ENCODE measurements at regions not wholly inside any gene's neighbourhood (a gene's known extent, or its start where the extent isn't known, plus 50 kb on each side); places are given as distances from the start of the nearest gene placed in this dataset.
"Not testable (repeated sequence)": the region's sequence is repeated elsewhere in the genome, so short reads cannot be mapped to it uniquely, and the experiment has no call there.

DNA sequence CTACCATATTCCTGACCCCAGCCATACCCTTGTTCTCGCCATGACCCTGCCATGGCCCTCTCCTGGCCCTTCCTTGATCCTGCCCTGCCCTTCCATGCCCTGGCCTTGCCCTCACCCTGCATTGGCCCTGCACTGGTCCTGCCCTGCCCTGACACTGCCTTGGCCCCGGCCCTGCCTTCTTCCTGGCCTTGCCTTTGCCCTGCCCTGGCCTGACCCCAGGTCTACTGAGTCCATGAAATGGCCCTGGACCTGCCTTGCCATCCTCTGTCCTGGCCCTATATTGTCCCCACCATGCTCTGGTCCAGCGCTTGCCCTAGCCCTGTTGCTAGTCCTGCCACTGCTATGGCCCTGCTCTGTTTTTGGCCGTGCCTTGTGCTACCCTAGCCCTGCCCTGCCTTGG is 536.1 kb downstream of the FOXD4L6 start:
- ATAC-seq; H3K27ac Mint-ChIP-seq; H3K27me3 Mint-ChIP-seq (ENCODE audit: low read depth); H3K4me3 Mint-ChIP-seq; POLR2A ChIA-PET; H3K9me3 Mint-ChIP-seq (ENCODE audit: insufficient read depth); DNase-seq; CTCF ChIA-PET; H3K36me3 Mint-ChIP-seq (ENCODE audit: low read depth); H3K4me1 Mint-ChIP-seq (ENCODE audit: low read depth): not testable (repeated sequence)

GRCh38 chr9:40591915-40592314 is 536.6 kb downstream of the FOXD4L6 start:
- POLR2A ChIA-PET; H3K9me3 Mint-ChIP-seq (ENCODE audit: insufficient read depth); H3K4me1 Mint-ChIP-seq (ENCODE audit: low read depth); ATAC-seq; DNase-seq; H3K4me3 Mint-ChIP-seq; H3K27ac Mint-ChIP-seq; H3K36me3 Mint-ChIP-seq (ENCODE audit: low read depth); CTCF ChIA-PET; H3K27me3 Mint-ChIP-seq (ENCODE audit: low read depth): not testable (repeated sequence)

DNA sequence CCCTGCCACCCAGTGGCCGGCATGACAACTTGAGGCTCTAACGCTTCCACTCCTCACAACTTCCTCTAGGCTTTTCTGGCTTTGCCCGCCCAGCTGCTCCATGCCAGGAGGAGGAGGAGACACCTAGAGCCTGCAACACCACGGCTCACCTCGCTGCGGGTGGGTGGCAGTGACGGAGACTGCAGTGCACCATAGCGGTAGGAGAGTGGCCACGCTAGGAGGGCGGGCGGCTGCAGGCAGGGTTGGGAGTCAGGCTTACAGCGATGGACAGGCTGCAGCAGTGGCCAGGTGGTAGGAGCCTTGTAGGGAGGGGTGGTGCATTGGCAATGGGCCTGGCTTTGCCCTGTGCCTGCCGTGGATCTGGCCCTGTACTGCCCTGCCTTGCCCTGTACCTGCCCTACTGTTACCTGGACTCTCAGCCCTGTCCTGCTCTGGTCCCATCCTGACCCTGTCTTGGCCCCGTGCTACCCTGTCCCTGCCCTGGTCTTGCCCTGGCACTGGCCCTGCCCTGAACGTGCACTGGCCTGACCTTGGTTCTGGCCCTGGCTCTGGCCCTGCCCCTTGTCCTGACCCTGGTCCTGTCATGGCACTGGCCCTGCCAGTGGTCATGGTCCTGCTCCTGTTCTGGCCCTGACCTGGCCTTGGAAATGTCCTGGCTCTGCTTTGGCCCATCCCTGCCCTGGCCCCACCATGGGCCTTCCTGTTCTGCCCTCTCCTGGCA is 540.8 kb downstream of the FOXD4L6 start:
- H3K27ac Mint-ChIP-seq; H3K36me3 Mint-ChIP-seq (ENCODE audit: low read depth); H3K9me3 Mint-ChIP-seq (ENCODE audit: insufficient read depth); POLR2A ChIA-PET; H3K4me3 Mint-ChIP-seq; ATAC-seq; CTCF ChIA-PET; DNase-seq; H3K27me3 Mint-ChIP-seq (ENCODE audit: low read depth); H3K4me1 Mint-ChIP-seq (ENCODE audit: low read depth): not testable (repeated sequence)

DNA sequence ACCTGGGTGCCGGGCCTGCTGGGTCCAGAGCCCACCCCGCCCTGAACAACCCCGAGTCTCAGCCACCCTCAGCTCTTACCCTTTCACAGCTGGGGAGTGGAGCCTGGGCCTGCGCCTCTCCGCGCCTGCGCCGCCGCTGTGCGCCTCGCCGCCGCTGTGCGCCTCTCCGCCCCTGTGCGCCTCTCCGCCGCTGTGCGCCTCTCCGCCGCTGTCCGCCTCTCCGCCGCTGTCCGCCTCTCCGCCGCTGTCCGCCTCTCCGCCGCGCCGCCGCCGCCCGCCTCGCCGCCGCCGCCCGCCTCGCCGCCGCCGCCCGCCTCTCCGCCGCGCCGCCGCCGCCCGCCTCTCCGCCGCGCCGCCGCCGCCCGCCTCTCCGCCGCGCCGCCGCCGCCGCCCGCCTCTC is 544.4 kb downstream of the FOXD4L6 start:
- DNase-seq; H3K9me3 Mint-ChIP-seq (ENCODE audit: insufficient read depth); H3K4me3 Mint-ChIP-seq; H3K27ac Mint-ChIP-seq; H3K4me1 Mint-ChIP-seq (ENCODE audit: low read depth); POLR2A ChIA-PET; H3K36me3 Mint-ChIP-seq (ENCODE audit: low read depth); CTCF ChIA-PET; ATAC-seq; H3K27me3 Mint-ChIP-seq (ENCODE audit: low read depth): not testable (repeated sequence)

GRCh38 chr9:40583230-40583629 is 545.3 kb downstream of the FOXD4L6 start:
- H3K36me3 Mint-ChIP-seq (ENCODE audit: low read depth); POLR2A ChIA-PET; H3K4me1 Mint-ChIP-seq (ENCODE audit: low read depth); DNase-seq; H3K27ac Mint-ChIP-seq; CTCF ChIA-PET; H3K9me3 Mint-ChIP-seq (ENCODE audit: insufficient read depth); H3K27me3 Mint-ChIP-seq (ENCODE audit: low read depth); ATAC-seq: not testable (repeated sequence)
- peak overlapping the region; percentile 40 for H3K4me3 Mint-ChIP-seq

- H3K36me3 Mint-ChIP-seq (ENCODE audit: low read depth); ATAC-seq; H3K27me3 Mint-ChIP-seq (ENCODE audit: low read depth); H3K4me1 Mint-ChIP-seq (ENCODE audit: low read depth); H3K9me3 Mint-ChIP-seq (ENCODE audit: insufficient read depth); H3K27ac Mint-ChIP-seq; CTCF ChIA-PET; H3K4me3 Mint-ChIP-seq; DNase-seq; POLR2A ChIA-PET: not testable (repeated sequence)
Observed at GRCh38 chr9:40578908-40579307, 549.6 kb downstream of the FOXD4L6 start.
